ENCODE measurements at regions not wholly inside any gene's neighbourhood (a gene's known extent, or its start where the extent isn't known, plus 50 kb on each side); places are given as distances from the start of the nearest gene placed in this dataset.

DNA sequence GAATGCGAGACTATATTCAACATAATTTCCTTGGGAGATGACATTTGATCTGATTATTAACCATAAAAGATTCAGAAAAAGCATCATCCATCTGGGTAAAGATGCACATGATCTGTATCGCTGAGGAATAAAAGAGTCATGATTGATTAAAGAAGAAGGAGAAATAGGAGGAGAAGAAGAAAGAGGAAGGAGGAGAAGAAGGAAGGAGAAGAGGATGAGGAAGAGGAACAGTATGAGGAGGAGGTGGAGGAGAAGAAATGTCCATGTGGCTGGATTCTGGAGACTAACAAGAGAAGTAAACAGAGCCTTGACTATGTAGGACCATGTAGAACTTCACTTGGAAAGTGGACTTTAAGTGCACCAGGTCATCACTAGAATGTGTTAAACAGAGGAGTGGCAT is 947.4 kb downstream of the LRFN5 start:
- TF ChIP-seq, protein P1, sequence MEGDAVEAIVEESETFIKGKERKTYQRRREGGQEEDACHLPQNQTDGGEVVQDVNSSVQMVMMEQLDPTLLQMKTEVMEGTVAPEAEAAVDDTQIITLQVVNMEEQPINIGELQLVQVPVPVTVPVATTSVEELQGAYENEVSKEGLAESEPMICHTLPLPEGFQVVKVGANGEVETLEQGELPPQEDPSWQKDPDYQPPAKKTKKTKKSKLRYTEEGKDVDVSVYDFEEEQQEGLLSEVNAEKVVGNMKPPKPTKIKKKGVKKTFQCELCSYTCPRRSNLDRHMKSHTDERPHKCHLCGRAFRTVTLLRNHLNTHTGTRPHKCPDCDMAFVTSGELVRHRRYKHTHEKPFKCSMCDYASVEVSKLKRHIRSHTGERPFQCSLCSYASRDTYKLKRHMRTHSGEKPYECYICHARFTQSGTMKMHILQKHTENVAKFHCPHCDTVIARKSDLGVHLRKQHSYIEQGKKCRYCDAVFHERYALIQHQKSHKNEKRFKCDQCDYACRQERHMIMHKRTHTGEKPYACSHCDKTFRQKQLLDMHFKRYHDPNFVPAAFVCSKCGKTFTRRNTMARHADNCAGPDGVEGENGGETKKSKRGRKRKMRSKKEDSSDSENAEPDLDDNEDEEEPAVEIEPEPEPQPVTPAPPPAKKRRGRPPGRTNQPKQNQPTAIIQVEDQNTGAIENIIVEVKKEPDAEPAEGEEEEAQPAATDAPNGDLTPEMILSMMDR (IDR thresholded peaks at IDR 0.05; ENCODE audit: extremely low read depth in 1 of 2, insufficient read depth in 1 of 2, low read depth in 1 of 2, low read length in 2 of 2): no peak
- TF ChIP-seq EZH2 (IDR thresholded peaks at IDR 0.05; ENCODE audit: borderline replicate concordance, low read depth, low read length, severe bottlenecking) (no peak), POLR2A (IDR thresholded peaks at IDR 0.05; ENCODE audit: low read depth, low read length) (no peak), FOS (IDR thresholded peaks at IDR 0.05; ENCODE audit: borderline replicate concordance, insufficient read depth, low read length) (no peak), JUN (IDR thresholded peaks at IDR 0.05; ENCODE audit: borderline replicate concordance, insufficient read depth, insufficient read length, low read depth) (no peak), GATA2 (IDR thresholded peaks at IDR 0.05; ENCODE audit: insufficient read depth, insufficient read length, low read depth, low read length) (no peak)

Measured in endothelial cell of umbilical vein (primary cell).